HEK293 (cell line): ENCODE measurements at regions not wholly inside any gene's neighbourhood (a gene's known extent, or its start where the extent isn't known, plus 50 kb on each side); places are given as distances from the start of the nearest gene placed in this dataset.

ENCODE experiments used
- CTCF ChIA-PET: fragments of 350-600 bp; formaldehyde crosslinking; extraction: SDS; loops from one replicate; lab custom pipeline; 2021; ENCODE audit warnings: antibody characterized with exemption; lab: Yijun Ruan, JAX
- POLR2A ChIA-PET: fragments of 300-600 bp; formaldehyde crosslinking; extraction: SDS; loops from one replicate; lab custom pipeline; 2020; ENCODE audit warnings: antibody characterized with exemption, inconsistent platforms; lab: Yijun Ruan, JAX
- H3K27ac ChIP-seq: fragments of 200-500 bp; sonication (Bioruptor generic); 2 replicates; pipeline ENCODE4 v1.5.1; 2014; ENCODE audit warnings: low read depth, low read length, control low read depth, inconsistent platforms; ENCODE audit errors: extremely low read depth
- H3K36me3 ChIP-seq, 2 experiments: fragments of 200-500 bp in 1 of 2; sonication (Bioruptor generic) in 1 of 2; 1 replicate in 1 of 2; 2 replicates in 1 of 2; pipeline ENCODE4 v1.5.1; 2014 to 2017; ENCODE audit warnings: inconsistent platforms in 2 of 2, low read length in 2 of 2; ENCODE audit not compliant: control insufficient read depth in 2 of 2, insufficient read depth in 1 of 2
- H3K4me1 ChIP-seq: fragments of 200-500 bp; sonication (Bioruptor generic); 2 replicates; pipeline ENCODE4 v1.5.1; 2014; ENCODE audit warnings: mild to moderate bottlenecking, low read length, inconsistent platforms; ENCODE audit not compliant: control insufficient read depth, insufficient read depth
- H3K4me3 ChIP-seq: 2 replicates; pipeline ENCODE4 v1.5.1; 2011; ENCODE audit warnings: low read depth, mild to moderate bottlenecking, control low read depth, low read length, moderate library complexity
- H3K9me3 ChIP-seq: fragments of 200-500 bp; sonication (Bioruptor generic); 2 replicates; pipeline ENCODE4 v1.5.1; 2014; ENCODE audit warnings: low read depth, low read length, inconsistent platforms; ENCODE audit not compliant: control insufficient read depth, insufficient read depth
- BCL11B ChIP-seq: fragments of 450-650 bp; formaldehyde crosslinking; IDR thresholded peaks from 2 replicates; pipeline ENCODE4 v1.5.1; 2016; ENCODE audit warnings: low read depth, missing biosample characterization, missing genetic modification characterization
- EGR2 ChIP-seq: fragments of 450-650 bp; formaldehyde crosslinking; IDR thresholded peaks from 2 replicates; pipeline ENCODE4 v1.5.1; 2016; ENCODE audit warnings: low read depth, missing biosample characterization, missing genetic modification characterization
- GFI1B ChIP-seq: fragments of 450-650 bp; formaldehyde crosslinking; IDR thresholded peaks from 2 replicates; pipeline ENCODE4 v1.5.1; 2016; ENCODE audit warnings: missing biosample characterization, missing genetic modification characterization
- KLF8 ChIP-seq: fragments of 450-650 bp; formaldehyde crosslinking; IDR thresholded peaks from 2 replicates; pipeline ENCODE4 v1.5.1; 2016; ENCODE audit warnings: missing biosample characterization, missing genetic modification characterization
- SP3 ChIP-seq: fragments of 450-650 bp; formaldehyde crosslinking; IDR thresholded peaks from 2 replicates; pipeline ENCODE4 v1.5.1; 2016; ENCODE audit warnings: missing biosample characterization, missing genetic modification characterization
- WT1 ChIP-seq: fragments of 450-650 bp; formaldehyde crosslinking; IDR thresholded peaks from 2 replicates; pipeline ENCODE4 v1.5.1; 2016; ENCODE audit warnings: missing biosample characterization, missing genetic modification characterization
- YY2 ChIP-seq: fragments of 450-650 bp; formaldehyde crosslinking; IDR thresholded peaks from 2 replicates; pipeline ENCODE4 v1.5.1; 2016; ENCODE audit warnings: missing biosample characterization, missing genetic modification characterization
- ZFP69B ChIP-seq: fragments of 450-650 bp; formaldehyde crosslinking; IDR thresholded peaks from 2 replicates; pipeline ENCODE4 v1.5.1; 2016; ENCODE audit warnings: missing biosample characterization, missing genetic modification characterization
- ZNF112 ChIP-seq: fragments of 450-650 bp; formaldehyde crosslinking; IDR thresholded peaks from 2 replicates; pipeline ENCODE4 v1.5.0; 2017; ENCODE audit warnings: missing biosample characterization, missing genetic modification characterization
- ZNF2 ChIP-seq: fragments of 450-650 bp; formaldehyde crosslinking; IDR thresholded peaks from 2 replicates; pipeline ENCODE4 v1.5.1; 2016; ENCODE audit warnings: missing biosample characterization, missing genetic modification characterization
- ZNF394 ChIP-seq: fragments of 450-650 bp; formaldehyde crosslinking; IDR thresholded peaks from 2 replicates; pipeline ENCODE4 v1.5.1; 2016; ENCODE audit warnings: missing biosample characterization, missing genetic modification characterization, mild to moderate bottlenecking, moderate library complexity, borderline replicate concordance
- ZNF416 ChIP-seq: fragments of 450-650 bp; formaldehyde crosslinking; IDR thresholded peaks from 2 replicates; pipeline ENCODE4 v1.5.1; 2016; ENCODE audit warnings: missing biosample characterization, missing genetic modification characterization
- ZNF433 ChIP-seq: fragments of 450-650 bp; formaldehyde crosslinking; IDR thresholded peaks from 2 replicates; pipeline ENCODE4 v1.5.1; 2016; ENCODE audit warnings: missing biosample characterization, missing genetic modification characterization, low read depth
- ZNF548 ChIP-seq: fragments of 450-650 bp; formaldehyde crosslinking; IDR thresholded peaks from 2 replicates; pipeline ENCODE4 v1.5.1; 2016; ENCODE audit warnings: missing biosample characterization, missing genetic modification characterization
- ZNF549 ChIP-seq: fragments of 450-650 bp; IDR thresholded peaks from 2 replicates; pipeline ENCODE4 v1.5.1; 2018; ENCODE audit warnings: missing biosample characterization, missing genetic modification characterization, mild to moderate bottlenecking, inconsistent platforms, moderate library complexity
- ZNF555 ChIP-seq: fragments of 450-650 bp; formaldehyde crosslinking; conservative IDR thresholded peaks from 2 replicates; pipeline ENCODE4 v1.5.1; 2017; ENCODE audit warnings: missing biosample characterization, mild to moderate bottlenecking, missing genetic modification characterization, inconsistent platforms
- ZNF558 ChIP-seq: fragments of 450-650 bp; formaldehyde crosslinking; IDR thresholded peaks from 2 replicates; pipeline ENCODE4 v1.5.1; 2016; ENCODE audit warnings: missing biosample characterization, missing genetic modification characterization
- ZNF561 ChIP-seq: fragments of 450-650 bp; IDR thresholded peaks from 2 replicates; pipeline ENCODE4 v1.5.1; 2018; ENCODE audit warnings: missing biosample characterization, missing genetic modification characterization, borderline replicate concordance
- TF ChIP-seq, protein P1 (sequence below): fragments of 450-650 bp; formaldehyde crosslinking; IDR thresholded peaks from 2 replicates; pipeline ENCODE4 v1.5.0; 2017; ENCODE audit warnings: missing biosample characterization, missing genetic modification characterization, borderline replicate concordance
- TF ChIP-seq, protein P2 (sequence below): fragments of 450-650 bp; formaldehyde crosslinking; IDR thresholded peaks from 2 replicates; pipeline ENCODE4 v1.5.1; 2016; ENCODE audit warnings: missing biosample characterization, missing genetic modification characterization, borderline replicate concordance
- TF ChIP-seq, protein P3 (sequence below): fragments of 450-650 bp; formaldehyde crosslinking; IDR thresholded peaks from 2 replicates; pipeline ENCODE4 v1.5.1; 2017; ENCODE audit warnings: missing biosample characterization, mild to moderate bottlenecking, missing genetic modification characterization, moderate library complexity

DNA sequence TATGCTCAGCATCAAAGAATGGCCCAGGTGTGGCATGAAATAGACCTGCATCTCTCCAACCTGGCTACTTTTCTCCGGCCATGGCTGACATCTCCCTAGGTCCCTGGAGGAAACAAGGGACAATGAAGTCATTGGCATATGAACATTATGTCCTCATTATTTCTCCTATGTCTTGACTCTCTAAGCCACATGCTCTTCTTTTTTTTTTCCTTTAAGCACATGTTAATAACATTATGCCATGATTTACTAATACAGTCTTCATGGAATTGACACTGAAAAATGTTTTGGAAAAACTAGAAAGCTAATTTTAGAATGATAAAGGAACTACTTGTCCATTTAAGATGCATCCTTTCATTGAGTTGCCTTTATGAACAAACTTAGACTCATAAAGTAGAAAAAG is 628.9 kb downstream of the TNS3 start (continued):
- TF ChIP-seq, protein P1, sequence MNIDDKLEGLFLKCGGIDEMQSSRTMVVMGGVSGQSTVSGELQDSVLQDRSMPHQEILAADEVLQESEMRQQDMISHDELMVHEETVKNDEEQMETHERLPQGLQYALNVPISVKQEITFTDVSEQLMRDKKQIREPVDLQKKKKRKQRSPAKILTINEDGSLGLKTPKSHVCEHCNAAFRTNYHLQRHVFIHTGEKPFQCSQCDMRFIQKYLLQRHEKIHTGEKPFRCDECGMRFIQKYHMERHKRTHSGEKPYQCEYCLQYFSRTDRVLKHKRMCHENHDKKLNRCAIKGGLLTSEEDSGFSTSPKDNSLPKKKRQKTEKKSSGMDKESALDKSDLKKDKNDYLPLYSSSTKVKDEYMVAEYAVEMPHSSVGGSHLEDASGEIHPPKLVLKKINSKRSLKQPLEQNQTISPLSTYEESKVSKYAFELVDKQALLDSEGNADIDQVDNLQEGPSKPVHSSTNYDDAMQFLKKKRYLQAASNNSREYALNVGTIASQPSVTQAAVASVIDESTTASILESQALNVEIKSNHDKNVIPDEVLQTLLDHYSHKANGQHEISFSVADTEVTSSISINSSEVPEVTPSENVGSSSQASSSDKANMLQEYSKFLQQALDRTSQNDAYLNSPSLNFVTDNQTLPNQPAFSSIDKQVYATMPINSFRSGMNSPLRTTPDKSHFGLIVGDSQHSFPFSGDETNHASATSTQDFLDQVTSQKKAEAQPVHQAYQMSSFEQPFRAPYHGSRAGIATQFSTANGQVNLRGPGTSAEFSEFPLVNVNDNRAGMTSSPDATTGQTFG (tag by site-specific recombination), result no peak
- no peak for TF ChIP-seq GFI1B (tag by site-specific recombination)
- TF ChIP-seq, all 188 proteins: peak for 0

DNA sequence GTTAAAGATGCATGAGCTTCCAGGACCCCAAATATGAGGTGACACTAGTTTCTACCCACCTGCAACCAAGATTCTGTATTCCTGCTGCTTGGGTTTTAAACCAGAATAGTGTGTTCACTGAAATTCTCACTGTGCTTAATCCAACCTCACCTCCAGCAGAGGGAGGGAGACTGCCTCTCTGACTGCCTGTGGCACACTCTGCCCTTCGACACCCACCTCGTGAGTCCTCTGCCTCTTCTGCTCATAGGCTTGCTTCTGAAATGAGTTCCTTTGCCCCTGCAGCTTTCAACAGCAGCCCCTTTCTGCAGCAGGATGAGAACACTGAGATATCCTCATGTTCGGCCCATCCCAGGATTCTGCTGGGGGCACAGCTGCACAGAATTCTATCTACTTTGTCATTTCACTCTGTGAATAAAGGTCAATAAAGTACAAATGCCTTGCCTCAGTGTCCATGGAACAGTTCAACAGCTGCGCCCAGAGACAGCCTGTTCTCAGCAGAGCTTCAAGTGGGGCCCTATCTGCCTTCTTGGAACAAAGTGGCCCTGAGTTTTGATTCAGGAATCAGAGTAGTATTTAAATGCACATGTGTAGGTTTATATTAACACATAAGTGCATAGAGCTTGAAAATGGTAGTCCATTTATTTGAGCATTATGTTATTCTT is 632.5 kb downstream of the TNS3 start:
- TF ChIP-seq ZNF548 (tag by site-specific recombination) (no peak), ZNF555 (tag by site-specific recombination) (no peak), ZNF561 (tag by site-specific recombination) (no peak), ZNF549 (tag by site-specific recombination) (no peak), ZNF558 (tag by site-specific recombination) (no peak), ZFP69B (no peak), KLF8 (tag by site-specific recombination) (no peak)
- ChIA-PET CTCF (interaction anchor here (0.5 to 0.7 kb wide), 3 partner anchors 8 to 669 kb away, joined by 3 to 7 read pairs (median 4); no protein-coding TSS in a partner anchor), POLR2A (no interaction called here)
- Histone ChIP-seq H3K27ac (no peak overlapping the region), H3K36me3 (no peaks in the 10 kb centered on the region), H3K9me3 (no peaks in the 10 kb centered on the region), H3K4me3 (no peak overlapping the region), H3K4me1 (0 out of 2 replicates have a peak, but pooled peaks cover 4% of the 10 kb centered on the region)

DNA sequence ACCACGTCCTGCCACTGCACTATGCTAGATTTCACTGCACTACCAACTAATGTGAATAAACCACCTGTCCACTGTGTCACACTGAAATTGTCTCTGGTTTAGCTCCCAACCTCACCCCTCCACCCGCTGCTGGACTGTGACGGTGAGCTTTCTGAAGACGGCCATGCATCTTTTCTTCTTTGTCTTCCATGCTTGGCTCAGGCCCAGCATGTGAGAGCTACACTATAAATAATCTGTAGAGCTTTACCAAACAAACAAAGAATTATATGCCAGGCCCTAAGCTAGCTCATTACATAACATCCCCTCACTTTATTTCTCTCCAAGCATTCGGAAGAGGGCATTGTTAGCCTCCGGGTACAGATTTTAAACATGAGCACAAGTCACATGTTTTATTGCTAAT is 633.2 kb downstream of the TNS3 start:
- H3K27ac ChIP-seq, result no peak overlapping the region
- H3K4me3 ChIP-seq, result no peak overlapping the region
- POLR2A ChIA-PET, result no interaction called here

More for the DNA sequence above, 633.2 kb downstream of the TNS3 start:
- TF ChIP-seq YY2 (tag by site-specific recombination) (no peak), ZNF2 (tag by site-specific recombination) (no peak), ZNF416 (tag by site-specific recombination) (no peak), ZNF112 (tag by site-specific recombination) (no peak), ZNF433 (no peak), WT1 (no peak), EGR2 (tag by site-specific recombination) (no peak), BCL11B (tag by site-specific recombination) (no peak), ZNF555 (tag by site-specific recombination) (no peak), ZNF394 (no peak), SP3 (tag by site-specific recombination) (no peak)
- TF ChIP-seq, protein P2, sequence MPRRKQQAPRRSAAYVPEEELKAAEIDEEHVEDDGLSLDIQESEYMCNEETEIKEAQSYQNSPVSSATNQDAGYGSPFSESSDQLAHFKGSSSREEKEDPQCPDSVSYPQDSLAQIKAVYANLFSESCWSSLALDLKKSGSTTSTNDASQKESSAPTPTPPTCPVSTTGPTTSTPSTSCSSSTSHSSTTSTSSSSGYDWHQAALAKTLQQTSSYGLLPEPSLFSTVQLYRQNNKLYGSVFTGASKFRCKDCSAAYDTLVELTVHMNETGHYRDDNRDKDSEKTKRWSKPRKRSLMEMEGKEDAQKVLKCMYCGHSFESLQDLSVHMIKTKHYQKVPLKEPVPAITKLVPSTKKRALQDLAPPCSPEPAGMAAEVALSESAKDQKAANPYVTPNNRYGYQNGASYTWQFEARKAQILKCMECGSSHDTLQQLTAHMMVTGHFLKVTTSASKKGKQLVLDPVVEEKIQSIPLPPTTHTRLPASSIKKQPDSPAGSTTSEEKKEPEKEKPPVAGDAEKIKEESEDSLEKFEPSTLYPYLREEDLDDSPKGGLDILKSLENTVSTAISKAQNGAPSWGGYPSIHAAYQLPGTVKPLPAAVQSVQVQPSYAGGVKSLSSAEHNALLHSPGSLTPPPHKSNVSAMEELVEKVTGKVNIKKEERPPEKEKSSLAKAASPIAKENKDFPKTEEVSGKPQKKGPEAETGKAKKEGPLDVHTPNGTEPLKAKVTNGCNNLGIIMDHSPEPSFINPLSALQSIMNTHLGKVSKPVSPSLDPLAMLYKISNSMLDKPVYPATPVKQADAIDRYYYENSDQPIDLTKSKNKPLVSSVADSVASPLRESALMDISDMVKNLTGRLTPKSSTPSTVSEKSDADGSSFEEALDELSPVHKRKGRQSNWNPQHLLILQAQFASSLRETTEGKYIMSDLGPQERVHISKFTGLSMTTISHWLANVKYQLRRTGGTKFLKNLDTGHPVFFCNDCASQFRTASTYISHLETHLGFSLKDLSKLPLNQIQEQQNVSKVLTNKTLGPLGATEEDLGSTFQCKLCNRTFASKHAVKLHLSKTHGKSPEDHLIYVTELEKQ (tag by site-specific recombination), result no peak
- TF ChIP-seq, protein P3, sequence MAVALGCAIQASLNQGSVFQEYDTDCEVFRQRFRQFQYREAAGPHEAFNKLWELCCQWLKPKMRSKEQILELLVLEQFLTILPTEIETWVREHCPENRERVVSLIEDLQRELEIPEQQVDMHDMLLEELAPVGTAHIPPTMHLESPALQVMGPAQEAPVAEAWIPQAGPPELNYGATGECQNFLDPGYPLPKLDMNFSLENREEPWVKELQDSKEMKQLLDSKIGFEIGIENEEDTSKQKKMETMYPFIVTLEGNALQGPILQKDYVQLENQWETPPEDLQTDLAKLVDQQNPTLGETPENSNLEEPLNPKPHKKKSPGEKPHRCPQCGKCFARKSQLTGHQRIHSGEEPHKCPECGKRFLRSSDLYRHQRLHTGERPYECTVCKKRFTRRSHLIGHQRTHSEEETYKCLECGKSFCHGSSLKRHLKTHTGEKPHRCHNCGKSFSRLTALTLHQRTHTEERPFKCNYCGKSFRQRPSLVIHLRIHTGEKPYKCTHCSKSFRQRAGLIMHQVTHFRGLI, result no peak
- Histone ChIP-seq H3K36me3 (no peaks in the 10 kb centered on the region), H3K4me1 (0 out of 2 replicates have a peak, but pooled peaks cover 4% of the 10 kb centered on the region), H3K9me3 (no peaks in the 10 kb centered on the region)
- CTCF ChIA-PET, result interaction anchor here (0.5 kb wide), 1 partner anchor 668 kb away, joined by 3 read pairs; no protein-coding TSS in a partner anchor
